ENCODE measurements at regions not wholly inside any gene's neighbourhood (a gene's known extent, or its start where the extent isn't known, plus 50 kb on each side); places are given as distances from the start of the nearest gene placed in this dataset.

- H3K27me3 ChIP-seq (ENCODE audit: control insufficient read depth in 1 of 2, insufficient read depth in 2 of 2, low read length in 2 of 2) = no peaks in the 10 kb centered on the region
- H3K9me3 ChIP-seq (ENCODE audit: control insufficient read depth in 1 of 2, low read length in 2 of 2) = peaks cover 0 to 6% of the 10 kb centered on the region in 2 donors
- H3K4me3 ChIP-seq (ENCODE audit: low read depth in 1 of 2, low read length in 2 of 2) = no peak overlapping the region
- H3K9ac ChIP-seq (ENCODE audit: low read depth in 1 of 2, low read length in 2 of 2) = no peak overlapping the region
- H3K36me3 ChIP-seq (ENCODE audit: control insufficient read depth in 1 of 2, insufficient read depth in 2 of 2, low read length in 2 of 2) = no peaks in the 10 kb centered on the region
- no peaks in the 10 kb centered on the region for H3K4me1 ChIP-seq (ENCODE audit: control insufficient read depth in 1 of 2, insufficient read depth in 2 of 2, low read length in 2 of 2)
- no peak overlapping the region for H3K27ac ChIP-seq (ENCODE audit: low read depth, low read length)
These were observed 247.9 kb upstream of the IRX1 start for GRCh38 chr5:3347741-3348140.

DNA sequence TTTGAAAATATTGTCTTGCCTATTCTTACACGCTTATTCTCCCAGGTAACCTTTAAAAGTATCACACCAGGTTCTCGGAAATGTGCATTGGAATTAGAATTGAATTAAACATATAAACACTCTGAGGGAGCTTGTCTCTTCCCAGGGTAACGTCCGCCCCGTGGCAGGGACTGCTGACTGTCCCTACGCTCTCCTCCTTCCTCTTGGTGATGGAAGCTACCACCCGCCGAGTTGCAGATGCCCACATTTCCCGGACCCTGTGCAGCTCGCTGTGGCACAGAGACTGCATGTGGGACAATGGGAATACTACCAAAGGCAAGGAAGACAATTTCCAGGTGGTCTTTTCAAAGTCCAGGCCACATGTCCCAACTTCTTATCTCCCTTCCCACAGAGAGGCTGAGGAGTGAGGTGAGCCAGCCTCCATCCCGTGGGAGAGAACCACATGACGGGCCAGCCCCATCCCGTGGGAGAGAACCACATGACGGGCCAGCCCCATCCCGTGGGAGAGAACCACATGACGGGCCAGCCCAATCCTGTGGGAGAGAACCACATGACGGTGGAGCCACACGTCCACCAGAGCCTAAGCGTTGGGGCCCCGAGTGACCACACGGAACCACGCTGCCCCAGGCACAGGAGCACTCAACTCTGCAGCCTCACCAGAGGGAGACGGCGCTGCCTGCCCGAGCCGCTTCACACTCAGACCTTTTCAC, 249.4 kb upstream of the IRX1 start:
- Histone ChIP-seq H3K9me3 (ENCODE audit: control insufficient read depth in 1 of 2, low read length in 2 of 2) (peaks cover 0 to 6% of the 10 kb centered on the region in 2 donors), H3K4me1 (ENCODE audit: control insufficient read depth in 1 of 2, insufficient read depth in 2 of 2, low read length in 2 of 2) (no peaks in the 10 kb centered on the region), H3K27ac (ENCODE audit: low read depth, low read length) (no peak overlapping the region), H3K36me3 (ENCODE audit: control insufficient read depth in 1 of 2, insufficient read depth in 2 of 2, low read length in 2 of 2) (no peaks in the 10 kb centered on the region), H3K4me3 (ENCODE audit: low read depth in 1 of 2, low read length in 2 of 2) (no peak overlapping the region), H3K27me3 (ENCODE audit: control insufficient read depth in 1 of 2, insufficient read depth in 2 of 2, low read length in 2 of 2) (no peaks in the 10 kb centered on the region), H3K9ac (ENCODE audit: low read depth in 1 of 2, low read length in 2 of 2) (no peak overlapping the region)

GRCh38 chr5:3345195-3345594, 250.4 kb upstream of the IRX1 start:
- Histone ChIP-seq H3K9me3 (ENCODE audit: control insufficient read depth in 1 of 2, low read length in 2 of 2) (peaks cover 0 to 6% of the 10 kb centered on the region in 2 donors), H3K27ac (ENCODE audit: low read depth, low read length) (no peak overlapping the region), H3K36me3 (ENCODE audit: control insufficient read depth in 1 of 2, insufficient read depth in 2 of 2, low read length in 2 of 2) (no peaks in the 10 kb centered on the region), H3K4me3 (ENCODE audit: low read depth in 1 of 2, low read length in 2 of 2) (no peak overlapping the region), H3K4me1 (ENCODE audit: control insufficient read depth in 1 of 2, insufficient read depth in 2 of 2, low read length in 2 of 2) (no peaks in the 10 kb centered on the region), H3K27me3 (ENCODE audit: control insufficient read depth in 1 of 2, insufficient read depth in 2 of 2, low read length in 2 of 2) (no peaks in the 10 kb centered on the region), H3K9ac (ENCODE audit: low read depth in 1 of 2, low read length in 2 of 2) (no peak overlapping the region)

GRCh38 chr5:3344671-3345070, 251.0 kb upstream of the IRX1 start:
- no peak overlapping the region for H3K9ac ChIP-seq (ENCODE audit: low read depth in 1 of 2, low read length in 2 of 2)
- H3K4me3 ChIP-seq (ENCODE audit: low read depth in 1 of 2, low read length in 2 of 2) = no peak overlapping the region
- no peak overlapping the region for H3K27ac ChIP-seq (ENCODE audit: low read depth, low read length)
- no peaks in the 10 kb centered on the region for H3K4me1 ChIP-seq (ENCODE audit: control insufficient read depth in 1 of 2, insufficient read depth in 2 of 2, low read length in 2 of 2)
- no peaks in the 10 kb centered on the region for H3K36me3 ChIP-seq (ENCODE audit: control insufficient read depth in 1 of 2, insufficient read depth in 2 of 2, low read length in 2 of 2)
- H3K27me3 ChIP-seq (ENCODE audit: control insufficient read depth in 1 of 2, insufficient read depth in 2 of 2, low read length in 2 of 2) = no peaks in the 10 kb centered on the region
- H3K9me3 ChIP-seq (ENCODE audit: control insufficient read depth in 1 of 2, low read length in 2 of 2) = peaks cover 0 to 2% of the 10 kb centered on the region in 2 donors

DNA sequence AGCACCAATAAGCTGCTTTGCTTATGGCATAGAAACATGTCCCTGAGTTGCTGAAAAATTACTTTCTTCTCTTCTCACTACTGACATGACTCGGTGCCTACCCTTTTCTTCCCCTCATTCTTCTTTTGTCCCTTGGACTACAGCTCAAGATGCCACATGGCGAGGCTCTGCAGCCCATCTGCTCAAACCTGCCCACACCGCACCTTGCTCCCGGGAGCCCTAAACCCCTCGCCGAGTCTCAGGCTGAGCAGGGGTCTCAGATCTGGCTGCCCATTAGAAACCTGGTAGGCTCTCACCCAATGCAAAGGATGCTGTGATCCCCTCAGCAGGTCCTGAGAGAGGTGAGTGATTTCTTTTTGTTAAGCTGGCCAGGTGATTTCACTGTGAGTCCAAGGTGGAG, 251.7 kb upstream of the IRX1 start:
- Histone ChIP-seq H3K36me3 (ENCODE audit: control insufficient read depth in 1 of 2, insufficient read depth in 2 of 2, low read length in 2 of 2) (no peaks in the 10 kb centered on the region), H3K9ac (ENCODE audit: low read depth in 1 of 2, low read length in 2 of 2) (no peak overlapping the region), H3K27ac (ENCODE audit: low read depth, low read length) (no peak overlapping the region), H3K9me3 (ENCODE audit: control insufficient read depth in 1 of 2, low read length in 2 of 2) (no peaks in the 10 kb centered on the region), H3K4me3 (ENCODE audit: low read depth in 1 of 2, low read length in 2 of 2) (no peak overlapping the region), H3K4me1 (ENCODE audit: control insufficient read depth in 1 of 2, insufficient read depth in 2 of 2, low read length in 2 of 2) (no peaks in the 10 kb centered on the region), H3K27me3 (ENCODE audit: control insufficient read depth in 1 of 2, insufficient read depth in 2 of 2, low read length in 2 of 2) (no peaks in the 10 kb centered on the region)

DNA sequence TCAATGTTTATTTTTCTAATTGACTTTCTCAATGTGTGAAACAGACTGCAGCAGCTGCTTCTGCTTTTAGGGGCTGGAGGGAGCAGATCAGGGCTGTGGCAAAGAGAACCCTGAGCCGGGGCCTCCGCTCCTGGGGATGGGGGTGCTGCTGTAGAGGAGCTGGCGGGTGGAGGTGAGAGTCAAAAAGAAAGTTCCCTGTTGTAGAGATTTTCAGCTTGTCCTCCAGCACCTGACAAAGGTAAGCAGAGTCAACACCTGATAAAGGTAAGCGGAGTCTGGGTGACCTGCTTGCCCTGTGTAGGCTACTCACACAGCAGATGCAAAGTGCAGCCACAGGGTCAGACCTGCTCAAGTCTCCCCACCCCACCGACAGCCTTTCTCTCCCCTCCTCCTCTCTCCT, 252.4 kb upstream of the IRX1 start:
- Histone ChIP-seq H3K9me3 (ENCODE audit: control insufficient read depth in 1 of 2, low read length in 2 of 2) (no peaks in the 10 kb centered on the region), H3K27ac (ENCODE audit: low read depth, low read length) (no peak overlapping the region), H3K36me3 (ENCODE audit: control insufficient read depth in 1 of 2, insufficient read depth in 2 of 2, low read length in 2 of 2) (no peaks in the 10 kb centered on the region), H3K9ac (ENCODE audit: low read depth in 1 of 2, low read length in 2 of 2) (no peak overlapping the region), H3K4me1 (ENCODE audit: control insufficient read depth in 1 of 2, insufficient read depth in 2 of 2, low read length in 2 of 2) (no peaks in the 10 kb centered on the region), H3K27me3 (ENCODE audit: control insufficient read depth in 1 of 2, insufficient read depth in 2 of 2, low read length in 2 of 2) (no peaks in the 10 kb centered on the region), H3K4me3 (ENCODE audit: low read depth in 1 of 2, low read length in 2 of 2) (no peak overlapping the region)

- Histone ChIP-seq H3K27ac (ENCODE audit: low read depth, low read length) (no peak overlapping the region), H3K9me3 (ENCODE audit: control insufficient read depth in 1 of 2, low read length in 2 of 2) (no peaks in the 10 kb centered on the region), H3K36me3 (ENCODE audit: control insufficient read depth in 1 of 2, insufficient read depth in 2 of 2, low read length in 2 of 2) (no peaks in the 10 kb centered on the region), H3K4me1 (ENCODE audit: control insufficient read depth in 1 of 2, insufficient read depth in 2 of 2, low read length in 2 of 2) (no peaks in the 10 kb centered on the region), H3K27me3 (ENCODE audit: control insufficient read depth in 1 of 2, insufficient read depth in 2 of 2, low read length in 2 of 2) (no peaks in the 10 kb centered on the region), H3K9ac (ENCODE audit: low read depth in 1 of 2, low read length in 2 of 2) (no peak overlapping the region), H3K4me3 (ENCODE audit: low read depth in 1 of 2, low read length in 2 of 2) (no peak overlapping the region)
These were observed 253.1 kb upstream of the IRX1 start for GRCh38 chr5:3342271-3343100.

DNA sequence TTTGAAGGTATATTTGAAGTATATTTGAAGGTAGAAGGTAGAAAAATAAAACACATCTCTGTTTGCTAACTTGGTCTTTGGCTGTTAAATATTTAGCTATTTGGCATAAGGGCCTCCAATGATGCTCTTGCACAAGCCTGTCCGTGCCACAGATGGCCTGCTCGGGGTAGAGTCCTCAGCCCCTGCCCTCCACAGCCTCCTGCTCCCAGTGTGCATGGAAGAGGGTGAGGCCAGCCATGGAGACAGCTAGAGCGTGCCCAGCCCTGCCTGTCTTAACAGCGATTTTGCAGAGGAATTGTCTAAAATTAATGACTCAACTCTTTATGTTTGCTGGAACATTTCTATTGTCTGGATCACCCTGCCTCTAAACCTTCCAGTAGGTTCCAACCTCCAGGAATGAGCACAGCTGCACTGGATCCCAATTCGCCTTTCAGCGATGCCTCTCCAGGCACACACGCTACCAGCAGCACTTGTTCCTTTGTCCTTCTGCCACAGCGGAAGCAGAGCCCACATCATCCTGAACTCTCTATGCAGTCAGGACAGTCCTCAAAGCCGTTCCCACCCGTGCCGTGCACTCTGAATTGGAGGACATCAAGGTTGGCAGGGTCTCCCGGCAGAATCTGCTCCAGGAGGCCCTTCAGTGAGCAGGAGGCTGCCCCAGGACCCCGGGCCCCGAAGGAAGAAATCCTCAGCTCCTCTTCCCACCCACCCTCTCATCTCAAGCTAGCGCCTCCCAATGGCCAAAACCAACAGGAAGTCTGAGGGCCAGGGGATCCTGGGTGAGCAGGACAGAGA, 254.0 kb upstream of the IRX1 start:
- Histone ChIP-seq H3K27ac (ENCODE audit: low read depth, low read length) (no peak overlapping the region), H3K4me3 (ENCODE audit: low read depth in 1 of 2, low read length in 2 of 2) (no peak overlapping the region), H3K4me1 (ENCODE audit: control insufficient read depth in 1 of 2, insufficient read depth in 2 of 2, low read length in 2 of 2) (no peaks in the 10 kb centered on the region), H3K9me3 (ENCODE audit: control insufficient read depth in 1 of 2, low read length in 2 of 2) (no peaks in the 10 kb centered on the region), H3K36me3 (ENCODE audit: control insufficient read depth in 1 of 2, insufficient read depth in 2 of 2, low read length in 2 of 2) (no peaks in the 10 kb centered on the region), H3K27me3 (ENCODE audit: control insufficient read depth in 1 of 2, insufficient read depth in 2 of 2, low read length in 2 of 2) (no peaks in the 10 kb centered on the region), H3K9ac (ENCODE audit: low read depth in 1 of 2, low read length in 2 of 2) (no peak overlapping the region)

GRCh38 chr5:3340471-3340870, 255.2 kb upstream of the IRX1 start:
- no peak overlapping the region for H3K9ac ChIP-seq (ENCODE audit: low read depth in 1 of 2, low read length in 2 of 2)
- no peaks in the 10 kb centered on the region for H3K4me1 ChIP-seq (ENCODE audit: control insufficient read depth in 1 of 2, insufficient read depth in 2 of 2, low read length in 2 of 2)
- no peak overlapping the region for H3K4me3 ChIP-seq (ENCODE audit: low read depth in 1 of 2, low read length in 2 of 2)
- H3K27ac ChIP-seq (ENCODE audit: low read depth, low read length) = no peak overlapping the region
- no peaks in the 10 kb centered on the region for H3K27me3 ChIP-seq (ENCODE audit: control insufficient read depth in 1 of 2, insufficient read depth in 2 of 2, low read length in 2 of 2)
- H3K36me3 ChIP-seq (ENCODE audit: control insufficient read depth in 1 of 2, insufficient read depth in 2 of 2, low read length in 2 of 2) = no peaks in the 10 kb centered on the region
- no peaks in the 10 kb centered on the region for H3K9me3 ChIP-seq (ENCODE audit: control insufficient read depth in 1 of 2, low read length in 2 of 2)

DNA sequence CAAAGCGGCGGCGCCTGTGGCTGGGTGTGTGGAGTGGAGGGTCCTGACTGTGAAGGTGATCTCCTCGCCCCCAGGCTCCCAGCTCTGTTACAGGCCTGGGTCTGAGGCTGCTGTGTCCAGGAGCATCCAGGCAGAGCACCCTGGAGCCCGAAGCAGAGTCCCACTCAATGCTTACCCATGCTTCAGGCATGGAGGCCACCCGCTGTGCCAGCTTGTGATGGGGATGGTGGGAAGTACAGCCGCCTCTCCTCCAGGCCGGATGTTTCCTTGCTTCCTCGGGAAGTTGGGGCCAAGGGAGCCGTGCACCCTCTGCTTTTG, 255.9 kb upstream of the IRX1 start:
- H3K27ac ChIP-seq (ENCODE audit: low read depth, low read length) = no peak overlapping the region
- H3K4me1 ChIP-seq (ENCODE audit: control insufficient read depth in 1 of 2, insufficient read depth in 2 of 2, low read length in 2 of 2) = no peaks in the 10 kb centered on the region
- H3K36me3 ChIP-seq (ENCODE audit: control insufficient read depth in 1 of 2, insufficient read depth in 2 of 2, low read length in 2 of 2) = no peaks in the 10 kb centered on the region
- H3K9me3 ChIP-seq (ENCODE audit: control insufficient read depth in 1 of 2, low read length in 2 of 2) = no peaks in the 10 kb centered on the region
- no peaks in the 10 kb centered on the region for H3K27me3 ChIP-seq (ENCODE audit: control insufficient read depth in 1 of 2, insufficient read depth in 2 of 2, low read length in 2 of 2)
- H3K4me3 ChIP-seq (ENCODE audit: low read depth in 1 of 2, low read length in 2 of 2) = no peak overlapping the region
- no peak overlapping the region for H3K9ac ChIP-seq (ENCODE audit: low read depth in 1 of 2, low read length in 2 of 2)
